Caco-2 (cell line): ENCODE measurements at regions not wholly inside any gene's neighbourhood (a gene's known extent, or its start where the extent isn't known, plus 50 kb on each side); places are given as distances from the start of the nearest gene placed in this dataset.

Experiments used
- BruUV-seq: library from RNA; stranded (reverse); fragments of 400-500 nt; replicated peaks from 2 replicates; lab custom pipeline; 2021; lab: Mats Ljungman, UMichigan
- CTCF ChIA-PET: fragments of 300-600 bp; sonication (Branson Sonifier 250); formaldehyde crosslinking; loops from one replicate; lab custom pipeline; 2022; ENCODE audit warnings: antibody characterized with exemption; lab: Charles Lee
- POLR2A ChIA-PET: fragments of 300-600 bp; sonication (Branson Sonifier 250); formaldehyde crosslinking; loops from one replicate; lab custom pipeline; 2022; ENCODE audit warnings: antibody characterized with exemption; lab: Charles Lee
- DNase-seq, 2 experiments: peaks; one replicate each; pipeline versions ENCODE4 v3.0.0 to v3.0.0-alpha.2; 2020 to 2022
- H3K27me3 ChIP-seq: replicated peaks from 2 replicates; pipeline ENCODE4 v1.6.0; 2011; ENCODE audit warnings: low read length; ENCODE audit not compliant: control insufficient read depth, insufficient read depth
- H3K36me3 ChIP-seq: 2 replicates; pipeline ENCODE4 v1.5.1; 2011; ENCODE audit warnings: low read length; ENCODE audit not compliant: control insufficient read depth, insufficient read depth
- H3K4me1 ChIP-seq: fragments of 250-450 bp; sonication (Bioruptor Pico); 2 replicates; pipeline ENCODE4 v1.5.1; 2020; ENCODE audit warnings: mild to moderate bottlenecking
- H3K4me3 ChIP-seq: 2 replicates; pipeline ENCODE4 v1.5.1; 2011; ENCODE audit warnings: low read depth, mild to moderate bottlenecking, control low read depth, low read length
- H3K9me3 ChIP-seq: fragments of 250-450 bp; sonication (Bioruptor Pico); 2 replicates; pipeline ENCODE4 v1.5.1; 2020; ENCODE audit warnings: mild to moderate bottlenecking, moderate library complexity
- H3K27ac Mint-ChIP-seq: one replicate; pipeline ENCODE4 v1.8.0; 2022; ENCODE audit warnings: mixed read lengths; ENCODE audit not compliant: unreplicated experiment
- H3K27me3 Mint-ChIP-seq: one replicate; pipeline ENCODE4 v1.8.0; 2022; ENCODE audit warnings: mixed read lengths; ENCODE audit not compliant: insufficient read depth, unreplicated experiment
- H3K36me3 Mint-ChIP-seq: one replicate; pipeline ENCODE4 v1.8.0; 2022; ENCODE audit warnings: mild to moderate bottlenecking, mixed read lengths; ENCODE audit not compliant: insufficient read depth, unreplicated experiment
- H3K4me1 Mint-ChIP-seq: one replicate; pipeline ENCODE4 v1.8.0; 2022; ENCODE audit warnings: low read depth, mixed read lengths; ENCODE audit not compliant: unreplicated experiment
- H3K4me3 Mint-ChIP-seq: one replicate; pipeline ENCODE4 v1.8.0; 2022; ENCODE audit warnings: mild to moderate bottlenecking, moderate library complexity, mixed read lengths; ENCODE audit not compliant: unreplicated experiment
- H3K9me3 Mint-ChIP-seq: one replicate; pipeline ENCODE4 v1.8.0; 2022; ENCODE audit warnings: mixed read lengths; ENCODE audit not compliant: unreplicated experiment
- intact Hi-C: fragments of 100-400 bp; cut with micrococcal nuclease; formaldehyde crosslinking; loops from one replicate; pipeline ENCODE4 v1.10.0; 2022; ENCODE audit not compliant: unreplicated experiment
- TF ChIP-seq, protein P1 (sequence below), 2 experiments: fragments of 200-600 bp in 1 of 2; IDR thresholded peaks; 1 replicate in 1 of 2; 2 replicates in 1 of 2; pipeline versions ENCODE4 v1.5.1 to v1.8.0; 2011 to 2022; ENCODE audit warnings: antibody characterized with exemption in 1 of 2, control low read depth in 1 of 2, inconsistent platforms in 1 of 2, low read depth in 1 of 2, low read length in 1 of 2, mild to moderate bottlenecking in 1 of 2, moderate library complexity in 1 of 2; ENCODE audit not compliant: insufficient read depth in 1 of 2, severe bottlenecking in 1 of 2, unreplicated experiment in 1 of 2

DNA sequence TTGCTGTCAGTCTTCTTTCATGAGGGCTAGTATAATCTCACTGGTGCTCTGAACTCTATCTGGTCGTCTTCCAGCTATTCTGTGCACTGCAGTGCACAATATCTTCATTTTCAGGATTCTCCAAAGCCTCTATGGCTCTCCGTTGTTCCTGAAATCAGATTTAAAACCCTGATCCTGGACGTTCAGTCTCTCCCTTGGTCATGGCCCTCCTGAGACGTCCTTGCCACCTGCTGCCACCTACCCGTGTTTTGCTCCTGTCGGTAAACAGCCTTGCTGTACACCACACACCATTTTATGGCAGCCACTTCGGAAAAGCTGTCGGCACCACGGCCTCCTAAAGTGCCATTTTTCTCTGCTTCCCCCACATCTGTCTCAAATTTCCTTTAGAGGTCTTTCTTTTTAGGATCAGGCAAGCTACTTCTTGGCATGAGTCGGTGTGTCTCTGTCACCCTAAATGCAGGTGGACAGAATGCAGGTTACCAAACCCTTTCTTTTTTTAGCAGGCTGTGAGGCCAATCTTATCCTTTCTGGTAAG, 170.0 kb downstream of the HRH4 start:
- Mint-ChIP-seq H3K36me3 (no peaks in the 10 kb centered on the region), H3K9me3 (no peaks in the 10 kb centered on the region), H3K27me3 (peaks cover 3% of the 10 kb centered on the region), H3K27ac (no peak overlapping the region), H3K4me1 (no peaks in the 10 kb centered on the region), H3K4me3 (no peak overlapping the region)
- DNase-seq, result no peak
- CTCF ChIA-PET, result no interaction called here
- POLR2A ChIA-PET, result no interaction called here
- H3K9me3 ChIP-seq, result no peaks in the 10 kb centered on the region
- H3K36me3 ChIP-seq, result no peaks in the 10 kb centered on the region
- no peaks in the 10 kb centered on the region for H3K4me1 ChIP-seq
- TF ChIP-seq, protein P1, sequence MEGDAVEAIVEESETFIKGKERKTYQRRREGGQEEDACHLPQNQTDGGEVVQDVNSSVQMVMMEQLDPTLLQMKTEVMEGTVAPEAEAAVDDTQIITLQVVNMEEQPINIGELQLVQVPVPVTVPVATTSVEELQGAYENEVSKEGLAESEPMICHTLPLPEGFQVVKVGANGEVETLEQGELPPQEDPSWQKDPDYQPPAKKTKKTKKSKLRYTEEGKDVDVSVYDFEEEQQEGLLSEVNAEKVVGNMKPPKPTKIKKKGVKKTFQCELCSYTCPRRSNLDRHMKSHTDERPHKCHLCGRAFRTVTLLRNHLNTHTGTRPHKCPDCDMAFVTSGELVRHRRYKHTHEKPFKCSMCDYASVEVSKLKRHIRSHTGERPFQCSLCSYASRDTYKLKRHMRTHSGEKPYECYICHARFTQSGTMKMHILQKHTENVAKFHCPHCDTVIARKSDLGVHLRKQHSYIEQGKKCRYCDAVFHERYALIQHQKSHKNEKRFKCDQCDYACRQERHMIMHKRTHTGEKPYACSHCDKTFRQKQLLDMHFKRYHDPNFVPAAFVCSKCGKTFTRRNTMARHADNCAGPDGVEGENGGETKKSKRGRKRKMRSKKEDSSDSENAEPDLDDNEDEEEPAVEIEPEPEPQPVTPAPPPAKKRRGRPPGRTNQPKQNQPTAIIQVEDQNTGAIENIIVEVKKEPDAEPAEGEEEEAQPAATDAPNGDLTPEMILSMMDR (IDR thresholded peaks at IDR 0.05; ENCODE audit: insufficient read depth in 1 of 2, low read depth in 1 of 2, low read length in 1 of 2, severe bottlenecking in 1 of 2, unreplicated experiment in 1 of 2), result no peak
- no peaks in the 10 kb centered on the region for H3K27me3 ChIP-seq
- intact Hi-C loops, result no loop called here
- H3K4me3 ChIP-seq, result no peak overlapping the region
- no TSS peak for BruUV-seq

DNA sequence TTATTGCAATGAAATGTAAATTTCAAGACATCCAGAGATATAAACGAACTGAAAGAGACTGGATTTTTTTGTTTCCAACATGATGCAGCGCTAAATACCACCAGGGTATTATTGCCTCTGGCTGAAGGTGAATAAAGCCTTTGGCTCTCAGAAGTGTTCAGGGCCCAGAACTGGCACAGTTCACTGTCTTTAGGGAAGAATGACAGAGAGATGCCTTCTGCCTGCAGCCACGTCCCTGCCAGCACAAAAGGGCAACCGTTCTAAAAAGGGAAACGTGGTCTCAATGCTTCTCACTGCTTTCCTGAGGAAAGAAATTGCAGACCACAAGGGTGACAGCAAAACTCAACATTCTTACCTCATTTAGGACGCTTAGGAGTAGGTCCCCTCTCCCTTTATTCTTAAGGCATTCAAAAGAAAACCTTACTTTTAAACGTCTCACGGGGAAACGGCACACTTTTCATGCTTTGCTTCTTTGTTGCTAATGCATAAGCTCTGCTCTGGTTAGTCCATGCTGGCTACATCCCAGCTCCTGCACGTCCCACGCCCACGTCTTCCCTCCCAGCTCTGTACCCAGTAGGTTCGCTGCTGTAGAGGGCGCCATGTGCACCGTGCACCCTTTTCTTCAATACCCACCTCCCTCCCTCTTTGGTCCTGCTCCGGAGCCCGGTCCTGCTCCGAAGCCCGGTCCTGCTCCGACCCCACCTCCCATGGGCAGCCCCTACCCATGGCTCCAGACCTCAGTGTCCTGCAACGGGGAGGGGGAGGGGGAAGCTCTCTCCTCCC, 171.0 kb downstream of the HRH4 start:
- no TSS peak for BruUV-seq
- DNase-seq, result no peak
- ChIA-PET CTCF (no interaction called here), POLR2A (no interaction called here)
- Mint-ChIP-seq H3K36me3 (no peaks in the 10 kb centered on the region), H3K4me3 (no peak overlapping the region), H3K4me1 (no peaks in the 10 kb centered on the region), H3K9me3 (no peaks in the 10 kb centered on the region), H3K27me3 (peaks cover 3% of the 10 kb centered on the region), H3K27ac (no peak overlapping the region)
- Histone ChIP-seq H3K4me3 (no peak overlapping the region), H3K4me1 (no peaks in the 10 kb centered on the region), H3K27me3 (no peaks in the 10 kb centered on the region), H3K9me3 (no peaks in the 10 kb centered on the region), H3K36me3 (no peaks in the 10 kb centered on the region)
- TF ChIP-seq, protein P1 (IDR thresholded peaks at IDR 0.05; ENCODE audit: insufficient read depth in 1 of 2, low read depth in 1 of 2, low read length in 1 of 2, severe bottlenecking in 1 of 2, unreplicated experiment in 1 of 2), result no peak
- intact Hi-C loops, result no loop called here

DNA sequence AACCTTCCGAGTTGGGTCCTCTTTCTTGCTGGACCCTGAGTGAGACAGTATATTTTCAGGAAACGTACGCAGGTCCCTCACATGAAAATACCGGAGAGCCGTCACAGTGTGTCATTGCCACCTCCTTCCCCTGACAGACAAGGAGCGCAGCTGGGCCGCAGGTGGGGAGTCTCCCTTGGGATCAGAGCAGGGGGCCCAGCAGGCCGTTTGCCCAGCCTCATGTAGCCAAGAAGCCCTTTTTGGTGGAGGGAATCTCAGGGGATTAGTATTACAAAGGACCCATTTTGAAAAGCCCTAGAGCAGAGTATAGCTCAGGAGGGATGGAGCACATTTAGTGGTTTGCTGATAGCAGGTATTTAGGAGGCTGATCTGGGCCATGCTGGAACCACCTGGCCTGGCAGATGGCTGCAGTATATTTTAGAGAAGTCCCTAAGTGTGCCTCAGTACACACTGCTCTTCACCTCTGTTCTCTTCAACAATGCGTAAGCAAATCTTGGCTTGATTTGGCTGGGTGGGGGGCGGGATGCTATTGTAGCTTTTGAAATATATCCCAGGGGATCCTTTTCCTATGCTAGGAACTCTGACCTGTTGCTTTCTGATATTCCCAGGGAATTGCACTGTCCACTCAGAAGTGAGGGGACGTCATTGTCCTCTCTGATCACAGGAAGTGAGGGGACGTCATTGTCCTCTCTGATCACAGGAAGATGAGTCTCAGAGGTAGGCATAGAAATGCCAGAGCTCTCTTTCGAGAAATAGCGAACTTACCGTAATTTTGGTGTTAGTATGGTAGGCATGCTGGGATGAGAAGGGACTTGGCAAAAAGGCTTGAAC, 171.9 kb downstream of the HRH4 start:
- no peaks in the 10 kb centered on the region for H3K4me1 Mint-ChIP-seq
- H3K27me3 Mint-ChIP-seq, result peaks cover 3% of the 10 kb centered on the region
- Histone ChIP-seq H3K4me3 (no peak overlapping the region), H3K27me3 (no peaks in the 10 kb centered on the region), H3K36me3 (no peaks in the 10 kb centered on the region), H3K9me3 (no peaks in the 10 kb centered on the region), H3K4me1 (no peaks in the 10 kb centered on the region)
- TF ChIP-seq, protein P1 (IDR thresholded peaks at IDR 0.05; ENCODE audit: insufficient read depth in 1 of 2, low read depth in 1 of 2, low read length in 1 of 2, severe bottlenecking in 1 of 2, unreplicated experiment in 1 of 2), result no peak
- CTCF ChIA-PET, result no interaction called here
- no peaks in the 10 kb centered on the region for H3K36me3 Mint-ChIP-seq
- POLR2A ChIA-PET, result no interaction called here
- no peak for DNase-seq
- no peaks in the 10 kb centered on the region for H3K9me3 Mint-ChIP-seq
- no peak overlapping the region for H3K27ac Mint-ChIP-seq
- no peak overlapping the region for H3K4me3 Mint-ChIP-seq
- intact Hi-C loops, result no loop called here
- no TSS peak for BruUV-seq
